HG03457 (cell line): ENCODE measurements at regions not wholly inside any gene's neighbourhood (a gene's known extent, or its start where the extent isn't known, plus 50 kb on each side); places are given as distances from the start of the nearest gene placed in this dataset.
"Not testable (repeated sequence)": the region's sequence is repeated elsewhere in the genome, so short reads cannot be mapped to it uniquely, and the experiment has no call there.

Experiments
- ATAC-seq: cut with Tn5 transposase; IDR thresholded peaks from one replicate; pipeline ENCODE4 v1.9.1; 2021; ENCODE audit warnings: moderate number of reproducible peaks; ENCODE audit not compliant: unreplicated experiment

DNA sequence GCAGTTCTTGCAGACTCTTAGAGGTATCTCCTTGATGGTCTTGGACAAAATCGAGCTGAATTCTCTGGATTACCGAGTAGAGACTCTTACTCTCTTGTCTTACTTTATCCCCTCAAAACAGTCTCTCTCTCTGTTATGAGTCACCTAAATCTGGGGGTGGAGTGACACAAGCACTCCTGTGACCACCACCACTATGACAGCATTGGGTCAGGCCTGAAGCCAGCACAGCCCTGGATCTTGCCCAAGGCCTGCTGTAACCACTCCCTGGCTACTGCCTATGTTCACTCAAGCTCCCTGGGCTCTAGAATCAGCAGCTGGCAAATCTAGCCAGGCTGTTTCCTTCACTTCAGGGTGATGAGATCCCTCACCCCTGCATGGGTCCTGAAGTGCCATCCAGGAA lies 662.5 kb downstream of the LUZP2 start:
- ATAC-seq = no peak

DNA sequence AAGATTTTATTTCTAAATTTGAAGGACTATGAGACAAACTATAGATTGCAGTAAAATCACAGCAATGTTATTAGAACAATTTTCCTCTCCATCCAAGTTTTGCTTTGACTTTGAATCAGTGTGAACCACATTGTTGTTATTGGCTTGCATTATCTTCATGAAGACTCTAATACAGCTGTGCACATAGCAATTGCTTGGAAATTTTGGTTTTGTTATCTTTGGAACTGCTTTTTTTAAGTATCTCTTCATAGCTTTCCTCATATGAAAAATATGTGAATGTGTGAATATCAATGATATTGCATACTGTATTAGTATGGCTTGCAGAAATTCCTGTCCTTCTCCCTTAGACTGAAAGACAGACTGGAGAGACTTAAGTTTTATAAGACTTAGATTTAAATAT lies 666.6 kb downstream of the LUZP2 start:
- no peak for ATAC-seq

- no peak for ATAC-seq
Measured at GRCh38 chr11:25180187-25180586, 683.3 kb downstream of the LUZP2 start.

DNA sequence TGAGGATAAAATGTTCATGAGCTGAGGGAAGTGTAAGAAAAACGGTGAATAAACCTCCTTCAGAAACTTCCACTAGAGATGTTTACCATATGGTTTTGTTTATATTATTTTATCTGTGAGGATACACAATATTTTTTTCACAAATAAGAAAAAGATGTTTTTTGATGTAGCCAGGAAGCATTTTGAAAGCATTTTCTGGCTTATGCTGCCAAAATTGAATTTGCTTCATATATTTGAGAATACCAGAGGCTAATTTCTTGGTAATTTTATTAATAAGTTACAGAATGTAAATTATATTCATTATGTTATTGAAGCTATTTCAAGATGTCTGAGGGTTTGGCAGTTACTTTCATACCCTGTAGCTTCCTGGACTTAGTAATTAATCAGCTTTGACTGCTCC lies 686.6 kb downstream of the LUZP2 start:
- no peak for ATAC-seq

DNA sequence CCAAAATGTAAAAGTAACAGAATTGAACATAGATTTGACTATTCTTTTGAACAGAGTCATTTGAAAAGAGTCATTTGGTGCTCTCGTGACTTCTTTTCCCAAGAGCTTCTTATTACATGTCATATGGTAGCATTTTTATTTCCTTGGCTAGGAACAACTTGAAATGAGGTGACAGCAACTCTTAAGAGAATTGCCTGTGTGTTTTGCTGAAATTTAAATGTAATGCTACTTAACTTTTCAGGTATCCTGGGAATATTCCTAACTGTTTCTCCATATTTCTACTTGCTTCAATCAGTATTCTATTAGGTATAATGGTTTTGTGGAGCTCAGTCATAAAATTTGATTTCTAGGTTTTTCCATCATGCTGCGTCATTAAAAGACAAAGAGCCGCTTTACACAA lies 700.7 kb downstream of the LUZP2 start:
- no peak for ATAC-seq

DNA sequence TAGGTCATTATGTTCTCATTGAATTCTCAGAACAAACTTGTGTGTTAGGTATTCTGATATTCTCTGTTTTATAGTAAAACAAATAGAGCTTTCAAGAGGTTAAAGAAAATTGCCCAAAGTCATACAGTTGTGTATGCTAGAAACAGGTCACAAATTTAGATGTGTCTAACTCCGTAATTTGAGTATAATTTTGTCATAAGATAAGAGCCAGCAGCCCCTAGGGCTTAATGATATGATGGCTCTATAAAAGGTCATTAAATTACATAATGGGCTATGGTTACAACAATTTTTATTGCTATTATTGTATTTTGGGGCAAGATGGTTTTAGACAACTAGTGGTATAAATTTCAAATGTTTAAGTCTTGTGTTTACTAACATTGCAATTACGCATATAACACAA lies 701.9 kb downstream of the LUZP2 start:
- ATAC-seq = no peak

- ATAC-seq = no peak
Measured at GRCh38 chr11:25200925-25201324, 704.1 kb downstream of the LUZP2 start.

DNA sequence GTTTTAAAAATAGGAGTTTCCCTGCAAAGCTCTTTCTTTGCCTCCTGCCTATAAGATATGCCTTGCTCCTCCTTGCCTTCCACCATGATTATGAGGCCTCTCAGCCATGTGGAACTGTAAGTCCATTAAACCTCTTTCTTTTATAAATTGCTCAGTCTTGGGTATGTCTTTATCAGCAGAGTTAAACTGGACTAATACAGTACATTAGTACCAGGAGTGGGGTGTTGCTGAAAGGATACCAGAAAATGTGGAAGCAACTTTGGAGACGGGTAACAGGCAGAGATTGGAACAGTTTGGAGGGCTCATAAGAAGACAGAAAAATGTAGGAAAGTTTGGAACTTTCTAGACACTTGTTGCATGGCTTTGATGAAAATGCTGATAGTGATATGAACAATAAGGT lies 709.9 kb downstream of the LUZP2 start:
- ATAC-seq = no peak

DNA sequence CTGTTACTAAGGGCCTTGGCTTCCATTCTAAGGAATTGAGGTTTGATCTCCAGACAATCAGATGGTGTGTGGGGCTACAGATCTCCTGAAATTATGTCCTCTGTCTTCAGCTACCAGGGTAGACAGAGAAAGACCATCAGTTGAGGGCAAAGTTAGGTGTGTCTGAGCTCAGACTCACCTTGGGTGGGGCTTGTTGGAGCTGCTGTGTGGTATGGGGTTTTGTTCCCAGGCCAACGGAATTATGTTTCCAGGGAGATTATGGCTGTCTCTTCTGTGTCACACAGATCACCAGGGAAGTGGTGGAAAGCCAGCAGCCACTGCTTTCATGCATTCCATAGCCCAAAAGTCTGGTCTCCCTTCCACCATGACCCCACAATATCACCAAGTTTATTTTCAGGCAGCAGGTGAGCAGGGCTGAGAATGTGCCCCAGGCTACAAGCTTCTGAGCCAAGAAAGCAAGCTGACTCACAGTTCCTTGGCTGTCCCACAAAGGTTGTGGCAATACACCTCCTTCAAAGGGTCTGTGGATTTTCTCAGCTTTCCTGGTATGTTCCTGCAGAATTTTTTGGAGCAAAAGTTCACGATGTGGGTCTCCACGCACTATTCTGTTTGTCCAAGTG lies 714.9 kb downstream of the LUZP2 start:
- no peak for ATAC-seq

DNA sequence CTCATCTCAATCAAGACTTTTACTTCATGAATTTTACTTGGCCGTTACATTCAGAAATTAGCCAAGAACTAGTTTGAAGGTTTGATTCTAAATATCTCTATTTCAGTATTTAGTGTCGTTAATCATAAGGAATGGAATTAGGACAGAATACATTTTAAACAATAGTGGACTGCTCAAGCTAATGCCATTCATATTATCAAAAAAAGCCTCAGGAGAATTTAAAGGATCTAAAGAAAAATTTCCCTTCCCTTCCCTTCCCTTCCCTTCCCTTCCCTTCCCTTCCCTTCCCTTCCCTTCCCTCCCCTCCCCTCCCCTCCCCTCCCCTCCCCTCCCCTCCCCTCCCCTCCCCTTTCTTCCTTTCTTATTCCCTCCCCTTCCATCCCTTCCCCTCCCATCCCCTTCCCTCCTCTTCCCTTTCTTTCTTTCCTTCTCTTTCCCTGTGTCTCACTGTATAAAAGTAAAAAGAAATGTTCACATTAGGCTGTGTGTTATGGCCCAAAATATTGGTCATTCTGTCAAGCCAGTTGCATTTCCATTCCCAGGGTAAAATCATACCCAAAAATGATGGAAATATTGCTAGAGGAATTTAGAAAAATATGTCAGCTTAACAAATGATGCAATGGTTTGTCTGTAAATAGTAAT lies 717.8 kb downstream of the LUZP2 start:
- no peak for ATAC-seq

DNA sequence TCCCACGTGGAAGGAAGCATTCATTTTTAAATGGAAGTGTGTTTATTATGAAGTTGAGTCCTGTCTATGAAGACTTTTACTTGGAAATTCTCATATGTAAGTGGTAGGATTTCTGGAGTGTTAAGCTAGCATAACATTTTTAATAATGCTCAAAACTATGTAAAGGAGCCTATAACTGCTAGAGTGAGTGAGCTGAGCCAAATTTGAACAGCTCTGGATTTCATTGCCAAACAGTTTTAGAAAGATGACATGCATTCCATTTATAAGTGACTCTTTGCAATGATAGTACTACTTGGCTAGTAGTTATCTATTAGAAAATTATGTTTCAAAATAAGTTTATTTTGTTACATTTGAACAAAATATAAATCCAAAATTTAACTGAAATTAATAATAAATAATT lies 721.2 kb downstream of the LUZP2 start:
- no peak for ATAC-seq

DNA sequence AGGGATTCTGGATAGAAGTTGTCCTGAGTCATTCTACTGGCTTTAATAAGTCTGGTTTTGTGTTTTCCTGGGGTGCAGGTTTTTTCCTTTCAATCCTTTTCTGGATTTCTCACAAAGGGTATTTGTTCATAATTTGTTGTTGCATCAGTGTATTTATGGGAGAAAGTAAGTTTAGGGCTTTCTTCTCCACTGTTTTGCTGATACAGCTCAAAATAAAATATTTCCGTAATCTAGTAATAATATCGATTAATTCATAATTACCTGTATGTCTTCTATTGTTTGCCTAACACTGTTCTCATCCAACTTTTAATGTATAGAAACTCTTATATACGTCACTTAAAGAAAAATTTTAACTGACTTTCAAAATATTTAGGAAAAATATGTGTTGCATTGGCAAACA lies 728.2 kb downstream of the LUZP2 start:
- ATAC-seq = no peak

DNA sequence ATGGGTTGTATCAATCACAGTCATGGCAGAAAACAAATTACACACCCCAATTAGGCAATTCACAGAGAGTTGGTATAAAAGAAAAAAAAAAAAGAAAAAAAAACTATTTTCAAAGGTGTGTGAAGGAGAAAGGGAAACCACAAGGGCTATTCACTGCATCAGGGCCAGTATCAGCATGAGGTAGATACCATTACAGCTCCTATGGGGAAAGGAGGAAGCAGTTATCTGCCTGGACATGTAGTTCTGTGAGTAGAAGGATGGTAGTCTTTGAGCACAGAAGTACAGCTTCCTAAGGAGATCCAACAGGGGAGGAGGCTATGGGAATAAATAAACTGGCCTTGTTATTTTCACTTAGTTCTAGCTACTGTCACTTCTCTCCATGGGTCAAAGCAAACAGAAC lies 746.1 kb downstream of the LUZP2 start:
- no peak for ATAC-seq

- ATAC-seq = no peak
Measured at GRCh38 chr11:25244126-25244525, 747.3 kb downstream of the LUZP2 start.

DNA sequence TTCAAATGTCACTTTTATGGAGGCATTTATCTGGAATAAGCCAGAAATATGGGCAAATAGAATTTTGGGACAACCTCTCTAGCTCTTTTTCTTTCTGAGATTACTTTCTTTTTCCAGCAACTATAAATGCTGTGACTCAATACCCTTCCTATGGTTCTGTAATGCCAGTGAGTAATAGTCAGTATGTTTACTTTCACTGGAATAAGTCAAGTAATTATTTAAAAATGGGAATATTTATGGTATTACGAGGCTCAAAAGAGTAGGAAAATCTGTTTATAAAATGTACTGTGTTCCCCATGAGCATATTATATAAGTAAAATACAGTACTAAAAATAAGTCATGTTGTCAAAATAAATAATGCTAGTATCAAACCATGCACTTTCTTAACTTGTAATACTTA lies 750.5 kb downstream of the LUZP2 start:
- no peak for ATAC-seq

DNA sequence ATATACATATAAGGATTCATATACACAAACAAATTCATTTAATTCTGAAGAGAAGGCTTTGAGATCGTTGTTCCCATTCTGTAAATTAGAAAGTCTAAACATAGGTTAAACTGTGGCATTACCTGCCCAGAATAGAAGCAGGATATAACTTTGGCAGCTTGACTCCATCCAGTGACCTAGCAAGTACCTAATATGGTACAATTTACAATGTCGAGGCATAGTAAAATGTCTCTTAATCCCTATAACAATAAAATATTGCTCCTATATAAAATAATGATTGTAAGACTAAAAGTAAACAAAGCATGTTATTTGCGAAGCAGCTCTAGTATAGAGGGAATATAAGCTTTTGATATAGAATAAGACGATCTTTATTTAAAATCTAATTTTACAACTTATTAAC lies 756.0 kb downstream of the LUZP2 start:
- ATAC-seq = no peak

GRCh38 chr11:25263861-25264260 lies 767.0 kb downstream of the LUZP2 start:
- not testable (repeated sequence) for ATAC-seq

DNA sequence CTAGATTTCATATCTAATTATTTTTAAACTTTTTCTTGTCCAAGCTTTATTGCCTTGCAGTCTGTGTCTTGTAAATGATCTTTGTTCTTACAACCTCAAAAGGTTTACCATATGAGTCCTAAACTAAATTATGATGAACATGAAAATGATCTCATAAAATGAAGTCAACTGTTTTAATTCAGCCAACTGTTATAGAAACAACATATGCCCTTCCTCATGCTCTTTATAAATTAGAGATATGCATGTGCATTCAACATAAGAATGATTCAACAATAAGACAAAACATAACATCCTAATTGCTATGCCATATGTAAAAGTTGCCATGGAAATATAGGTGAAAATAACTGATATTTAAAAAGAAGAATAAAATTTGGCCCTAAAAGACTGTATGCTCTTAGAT lies 774.4 kb downstream of the LUZP2 start:
- no peak for ATAC-seq

DNA sequence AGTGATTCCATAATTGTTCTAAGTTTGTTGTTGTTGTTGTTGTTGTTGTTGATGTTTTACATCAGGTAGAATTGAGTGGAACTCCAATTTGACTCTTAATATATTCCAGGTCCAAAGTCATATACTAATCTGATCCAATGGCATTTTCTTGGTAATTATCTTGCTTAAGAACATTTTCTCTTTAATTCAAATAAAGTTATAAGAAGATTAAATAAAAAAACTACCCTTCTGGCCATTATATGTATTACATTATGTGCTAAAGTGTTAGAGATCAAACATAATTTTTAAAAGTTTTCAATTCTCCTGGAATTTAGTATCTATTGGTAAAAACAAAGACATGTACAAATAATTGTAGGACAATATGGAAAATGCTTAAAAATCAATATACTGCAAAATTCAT lies 775.4 kb downstream of the LUZP2 start:
- no peak for ATAC-seq

- ATAC-seq = not testable (repeated sequence)
Measured at GRCh38 chr11:25280821-25281220, 784.0 kb downstream of the LUZP2 start.

DNA sequence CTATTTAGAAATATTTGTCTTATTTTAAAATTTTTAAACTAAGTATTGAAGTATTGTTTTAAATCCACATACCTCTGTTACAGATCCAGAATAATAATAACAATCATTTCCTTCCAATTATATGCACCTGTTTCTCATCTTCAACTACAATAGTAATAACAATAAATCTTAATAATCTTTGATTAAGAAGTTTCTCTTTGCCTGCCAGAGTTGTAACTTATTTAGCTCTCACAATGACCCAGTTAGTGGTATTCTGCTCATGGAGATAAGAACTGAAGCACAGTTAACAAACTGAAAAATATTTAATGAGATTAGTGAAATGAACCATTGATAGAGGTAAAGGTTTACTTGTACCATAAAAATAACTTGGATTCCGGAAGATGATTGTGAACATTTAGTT lies 796.3 kb downstream of the LUZP2 start:
- no peak for ATAC-seq

DNA sequence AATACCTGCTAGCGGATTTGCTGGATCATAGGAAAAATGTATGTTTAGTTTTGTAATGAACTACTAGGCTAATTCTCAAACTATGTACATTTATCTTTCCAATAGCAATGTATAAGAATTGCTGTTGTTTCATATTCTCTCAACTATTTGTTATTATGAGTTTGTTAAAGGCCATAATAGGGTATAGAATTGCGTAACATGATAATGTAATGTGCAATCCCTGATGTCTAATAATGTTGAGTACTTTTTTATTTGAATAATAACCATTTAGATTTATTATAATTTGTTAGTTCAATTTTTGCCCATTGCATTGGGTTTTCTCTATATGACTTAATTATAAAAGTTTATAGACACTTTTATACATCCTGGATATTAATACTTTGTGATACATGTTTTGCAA lies 801.6 kb downstream of the LUZP2 start:
- no peak for ATAC-seq

GRCh38 chr11:25309818-25310217 lies 813.0 kb downstream of the LUZP2 start:
- no peak for ATAC-seq
